CD8-positive, alpha-beta memory T cell (primary cell): ENCODE measurements at regions not wholly inside any gene's neighbourhood (a gene's known extent, or its start where the extent isn't known, plus 50 kb on each side); places are given as distances from the start of the nearest gene placed in this dataset.

ENCODE experiments used
- CTCF ChIA-PET: fragments of 350-600 bp; sonication (Branson Sonifier 250); formaldehyde crosslinking; loops from one replicate; lab custom pipeline; 2021; ENCODE audit warnings: antibody characterized with exemption; lab: Charles Lee
- POLR2A ChIA-PET: fragments of 350-600 bp; sonication (Branson Sonifier 250); formaldehyde crosslinking; loops from one replicate; lab custom pipeline; 2021; ENCODE audit warnings: antibody characterized with exemption; lab: Charles Lee
- DNase-seq, 5 donors: peaks; one replicate each; pipeline versions ENCODE4 v3.0.0 to v3.0.0-alpha.2; 2020 to 2022; ENCODE audit warnings: mixed read lengths in 1 of 5
- H3K27ac ChIP-seq: one replicate; pipeline ENCODE4 v1.7.0; 2013; ENCODE audit warnings: low read depth, mild to moderate bottlenecking, low read length, moderate library complexity
- H3K27me3 ChIP-seq: 2 replicates; pipeline ENCODE4 v1.7.0; 2013; ENCODE audit warnings: low read length, mild to moderate bottlenecking; ENCODE audit not compliant: insufficient read depth, poor library complexity, severe bottlenecking
- H3K36me3 ChIP-seq: 2 replicates; pipeline ENCODE4 v1.7.0; 2013; ENCODE audit warnings: mild to moderate bottlenecking, low read length, moderate library complexity; ENCODE audit not compliant: insufficient read depth
- H3K4me1 ChIP-seq: 2 replicates; pipeline ENCODE4 v1.7.0; 2013; ENCODE audit warnings: mild to moderate bottlenecking, low read length, moderate library complexity; ENCODE audit not compliant: insufficient read depth
- H3K4me3 ChIP-seq: 2 replicates; pipeline ENCODE4 v1.7.0; 2013; ENCODE audit warnings: mild to moderate bottlenecking, low read length
- H3K9me3 ChIP-seq: 2 replicates; pipeline ENCODE4 v1.7.0; 2013; ENCODE audit warnings: mild to moderate bottlenecking, low read length
- H3K27ac Mint-ChIP-seq, 8 donors: one replicate each; pipeline ENCODE4 v1.8.0; 2020 to 2021; ENCODE audit warnings: mixed read lengths in 8 of 8, mild to moderate bottlenecking in 6 of 8, inconsistent platforms in 3 of 8, moderate library complexity in 3 of 8
- H3K27me3 Mint-ChIP-seq, 2 donors: one replicate each; pipeline ENCODE4 v1.8.0; 2020 to 2021; ENCODE audit warnings: mixed read lengths in 2 of 2, mild to moderate bottlenecking in 1 of 2, moderate library complexity in 1 of 2
- H3K36me3 Mint-ChIP-seq, 3 donors: one replicate each; pipeline ENCODE4 v1.8.0; 2020 to 2021; ENCODE audit warnings: mixed read lengths in 3 of 3, inconsistent platforms in 1 of 3, mild to moderate bottlenecking in 1 of 3
- H3K4me1 Mint-ChIP-seq, 3 donors: one replicate each; pipeline ENCODE4 v1.8.0; 2020 to 2021; ENCODE audit warnings: mixed read lengths in 3 of 3, inconsistent platforms in 1 of 3, mild to moderate bottlenecking in 1 of 3
- H3K4me3 Mint-ChIP-seq, 7 donors: one replicate each; pipeline ENCODE4 v1.8.0; 2020 to 2021; ENCODE audit warnings: mixed read lengths in 7 of 7, mild to moderate bottlenecking in 6 of 7, moderate library complexity in 4 of 7, inconsistent platforms in 2 of 7
- H3K9me3 Mint-ChIP-seq, 5 donors: one replicate each; pipeline ENCODE4 v1.8.0; 2020 to 2022; ENCODE audit warnings: mixed read lengths in 5 of 5, mild to moderate bottlenecking in 3 of 5, moderate library complexity in 2 of 5, inconsistent platforms in 1 of 5

DNA sequence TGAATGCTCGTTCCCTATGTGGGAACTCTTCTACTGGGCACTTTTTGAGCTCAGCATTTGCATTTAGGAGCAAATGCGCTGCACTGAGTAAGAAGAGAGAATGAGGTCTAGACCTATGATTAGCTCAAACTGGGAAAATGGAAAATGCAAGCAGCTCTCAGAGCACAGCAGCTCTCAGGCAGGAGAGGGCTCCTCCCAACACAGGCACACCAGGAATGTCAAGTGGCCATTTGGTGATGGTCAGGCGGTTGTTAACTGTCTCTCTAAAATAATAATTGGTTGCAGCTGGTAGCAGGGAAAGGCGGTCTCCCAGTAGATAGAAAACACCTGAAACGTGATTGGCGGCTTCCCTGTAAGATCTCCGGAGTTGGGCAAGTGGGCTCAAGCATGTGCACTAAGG lies 162.0 kb upstream of the ECI2 start:
- no peaks in the 10 kb centered on the region for H3K36me3 ChIP-seq
- H3K9me3 ChIP-seq: no peaks in the 10 kb centered on the region
- H3K27me3 ChIP-seq: no peaks in the 10 kb centered on the region
- ChIA-PET CTCF (no interaction called here), POLR2A (no interaction called here)
- H3K27me3 Mint-ChIP-seq: no peaks in the 10 kb centered on the region
- no peaks in the 10 kb centered on the region for H3K36me3 Mint-ChIP-seq
- no peaks in the 10 kb centered on the region for H3K4me1 ChIP-seq
- no peak overlapping the region for H3K4me3 ChIP-seq
- no peak overlapping the region for H3K27ac ChIP-seq
- H3K4me1 Mint-ChIP-seq: no peaks in the 10 kb centered on the region
- H3K27ac Mint-ChIP-seq: no peak overlapping the region
- H3K4me3 Mint-ChIP-seq: no peak overlapping the region
- H3K9me3 Mint-ChIP-seq: peaks cover 0 to 4% (median 0%) of the 10 kb centered on the region in 5 donors
- no peak for DNase-seq

DNA sequence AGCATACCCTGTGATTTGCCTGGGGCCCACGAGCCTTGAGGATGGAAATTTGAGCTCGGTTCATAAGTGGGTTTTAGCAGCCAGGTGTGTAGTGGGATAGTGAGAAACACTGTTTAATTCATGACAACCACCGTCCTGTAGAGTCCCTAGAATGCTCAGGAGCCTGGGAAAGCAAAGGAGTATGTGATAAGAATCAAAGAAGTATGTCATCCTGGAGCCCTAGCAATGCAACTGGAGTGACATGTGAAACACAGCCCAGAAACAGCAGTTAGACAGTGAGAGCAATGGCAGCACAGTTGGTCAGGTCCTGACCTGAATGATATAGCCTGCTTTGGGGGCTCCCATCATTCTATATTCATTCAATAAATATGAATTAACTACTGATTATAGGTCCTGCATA lies 161.2 kb upstream of the ECI2 start:
- no peak overlapping the region for H3K27ac ChIP-seq
- Mint-ChIP-seq H3K4me3 (no peak overlapping the region), H3K27me3 (peaks cover 0 to 3% of the 10 kb centered on the region in 2 donors), H3K9me3 (peaks cover 0 to 4% (median 0%) of the 10 kb centered on the region in 5 donors), H3K27ac (no peak overlapping the region), H3K36me3 (no peaks in the 10 kb centered on the region), H3K4me1 (no peaks in the 10 kb centered on the region)
- CTCF ChIA-PET: interaction anchor here (1.5 kb wide), 1 partner anchor 12 kb away, joined by 3 read pairs; no protein-coding TSS in a partner anchor
- no peak for DNase-seq
- POLR2A ChIA-PET: no interaction called here
- no peak overlapping the region for H3K4me3 ChIP-seq
- no peaks in the 10 kb centered on the region for H3K36me3 ChIP-seq
- no peaks in the 10 kb centered on the region for H3K9me3 ChIP-seq
- H3K4me1 ChIP-seq: no peaks in the 10 kb centered on the region
- H3K27me3 ChIP-seq: no peaks in the 10 kb centered on the region

DNA sequence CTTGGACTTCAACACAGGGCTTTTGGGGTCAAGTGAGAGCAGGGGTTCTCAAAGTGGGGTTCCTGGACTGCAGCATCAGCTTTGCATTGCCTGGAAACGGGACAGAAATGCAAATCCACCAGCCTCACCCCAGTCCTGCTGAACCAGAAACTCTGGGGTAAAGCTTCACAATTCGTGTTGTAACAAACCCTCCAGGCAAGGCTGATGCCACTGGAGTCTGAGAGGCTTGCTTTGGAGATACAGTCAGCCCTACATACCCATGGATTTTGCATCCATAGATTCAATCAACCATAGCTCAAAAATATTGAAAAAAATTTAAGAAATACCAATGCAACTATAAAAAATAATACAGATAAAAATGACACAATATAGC lies 160.4 kb upstream of the ECI2 start:
- Histone ChIP-seq H3K27me3 (no peaks in the 10 kb centered on the region), H3K9me3 (no peaks in the 10 kb centered on the region), H3K36me3 (no peaks in the 10 kb centered on the region), H3K4me1 (no peaks in the 10 kb centered on the region), H3K27ac (no peak overlapping the region), H3K4me3 (no peak overlapping the region)
- Mint-ChIP-seq H3K4me3 (no peak overlapping the region), H3K27ac (no peak overlapping the region), H3K4me1 (no peaks in the 10 kb centered on the region), H3K36me3 (no peaks in the 10 kb centered on the region), H3K27me3 (peaks cover 0 to 4% of the 10 kb centered on the region in 2 donors), H3K9me3 (peaks cover 0 to 4% (median 0%) of the 10 kb centered on the region in 5 donors)
- POLR2A ChIA-PET: no interaction called here
- DNase-seq: no peak
- CTCF ChIA-PET: interaction anchor here (1.5 kb wide), 1 partner anchor 11 kb away, joined by 3 read pairs; no protein-coding TSS in a partner anchor

DNA sequence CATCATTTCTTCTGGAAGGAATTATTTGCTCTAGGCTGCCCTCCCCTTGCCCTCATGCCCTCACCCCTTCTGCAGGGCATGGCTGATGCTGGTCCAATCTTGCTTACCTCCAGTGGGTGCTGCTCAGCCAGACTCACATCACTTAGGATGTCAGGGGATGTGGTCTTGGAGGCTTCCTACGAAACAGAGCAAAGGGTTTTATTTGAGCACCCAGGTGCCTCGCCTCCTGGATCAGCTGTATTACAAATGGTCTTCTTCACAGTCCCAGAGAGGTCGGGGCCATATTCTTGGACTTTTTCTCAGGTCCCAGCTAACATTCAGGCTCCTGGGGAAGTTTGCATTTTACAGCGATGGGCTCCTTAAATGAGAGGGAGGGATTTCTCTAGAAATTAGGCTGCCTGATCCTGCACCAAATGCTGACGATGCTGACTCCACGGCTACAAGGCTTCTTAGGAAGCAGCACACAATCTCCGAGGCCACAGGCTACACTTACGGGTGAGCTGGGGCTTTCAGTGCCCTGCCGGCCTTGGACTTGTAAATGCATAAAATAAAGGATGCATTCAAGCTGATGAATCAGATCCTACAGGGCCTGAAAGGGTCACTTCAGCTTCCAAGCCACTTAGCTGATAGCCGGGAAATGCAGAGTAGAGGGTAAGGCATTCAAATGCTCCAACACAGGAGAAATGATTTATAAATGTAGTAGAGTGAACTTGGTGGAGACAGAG lies 159.8 kb upstream of the ECI2 start:
- Mint-ChIP-seq H3K36me3 (no peaks in the 10 kb centered on the region), H3K4me3 (no peak overlapping the region), H3K27me3 (peaks cover 0 to 4% of the 10 kb centered on the region in 2 donors), H3K4me1 (no peaks in the 10 kb centered on the region), H3K9me3 (peaks cover 0 to 4% (median 0%) of the 10 kb centered on the region in 5 donors), H3K27ac (no peak overlapping the region)
- Histone ChIP-seq H3K27ac (no peak overlapping the region), H3K36me3 (no peaks in the 10 kb centered on the region), H3K27me3 (no peaks in the 10 kb centered on the region), H3K4me3 (no peak overlapping the region), H3K9me3 (no peaks in the 10 kb centered on the region), H3K4me1 (no peaks in the 10 kb centered on the region)
- POLR2A ChIA-PET: no interaction called here
- no peak for DNase-seq
- CTCF ChIA-PET: interaction anchor here (1.5 kb wide), 1 partner anchor 11 kb away, joined by 3 read pairs; no protein-coding TSS in a partner anchor

DNA sequence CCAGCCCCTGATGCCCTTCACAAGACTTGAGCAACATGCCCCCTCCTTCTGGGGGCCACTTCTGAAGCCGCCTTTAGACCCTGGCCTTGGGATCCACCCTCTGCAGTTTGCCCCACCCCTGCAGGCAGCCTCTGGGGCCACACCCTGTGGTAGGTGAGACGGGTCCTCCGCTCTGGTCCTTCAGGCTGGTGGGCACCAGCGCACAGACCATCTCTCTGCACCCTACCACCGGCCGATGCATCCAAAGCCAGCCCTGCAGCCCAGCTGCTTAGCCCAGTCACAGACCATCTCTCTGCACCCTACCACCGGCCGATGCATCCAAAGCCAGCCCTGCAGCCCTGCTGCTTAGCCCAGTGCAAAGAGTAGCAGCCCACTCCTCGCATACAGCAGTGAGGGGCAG lies 159.3 kb upstream of the ECI2 start:
- Mint-ChIP-seq H3K9me3 (peaks cover 0 to 4% (median 0%) of the 10 kb centered on the region in 5 donors), H3K36me3 (no peaks in the 10 kb centered on the region), H3K4me1 (no peaks in the 10 kb centered on the region), H3K4me3 (no peak overlapping the region), H3K27ac (no peak overlapping the region), H3K27me3 (peaks cover 0 to 4% of the 10 kb centered on the region in 2 donors)
- DNase-seq: no peak
- CTCF ChIA-PET: no interaction called here
- H3K9me3 ChIP-seq: no peaks in the 10 kb centered on the region
- H3K4me1 ChIP-seq: no peaks in the 10 kb centered on the region
- H3K27me3 ChIP-seq: no peaks in the 10 kb centered on the region
- no peaks in the 10 kb centered on the region for H3K36me3 ChIP-seq
- no peak overlapping the region for H3K27ac ChIP-seq
- no peak overlapping the region for H3K4me3 ChIP-seq
- POLR2A ChIA-PET: no interaction called here

DNA sequence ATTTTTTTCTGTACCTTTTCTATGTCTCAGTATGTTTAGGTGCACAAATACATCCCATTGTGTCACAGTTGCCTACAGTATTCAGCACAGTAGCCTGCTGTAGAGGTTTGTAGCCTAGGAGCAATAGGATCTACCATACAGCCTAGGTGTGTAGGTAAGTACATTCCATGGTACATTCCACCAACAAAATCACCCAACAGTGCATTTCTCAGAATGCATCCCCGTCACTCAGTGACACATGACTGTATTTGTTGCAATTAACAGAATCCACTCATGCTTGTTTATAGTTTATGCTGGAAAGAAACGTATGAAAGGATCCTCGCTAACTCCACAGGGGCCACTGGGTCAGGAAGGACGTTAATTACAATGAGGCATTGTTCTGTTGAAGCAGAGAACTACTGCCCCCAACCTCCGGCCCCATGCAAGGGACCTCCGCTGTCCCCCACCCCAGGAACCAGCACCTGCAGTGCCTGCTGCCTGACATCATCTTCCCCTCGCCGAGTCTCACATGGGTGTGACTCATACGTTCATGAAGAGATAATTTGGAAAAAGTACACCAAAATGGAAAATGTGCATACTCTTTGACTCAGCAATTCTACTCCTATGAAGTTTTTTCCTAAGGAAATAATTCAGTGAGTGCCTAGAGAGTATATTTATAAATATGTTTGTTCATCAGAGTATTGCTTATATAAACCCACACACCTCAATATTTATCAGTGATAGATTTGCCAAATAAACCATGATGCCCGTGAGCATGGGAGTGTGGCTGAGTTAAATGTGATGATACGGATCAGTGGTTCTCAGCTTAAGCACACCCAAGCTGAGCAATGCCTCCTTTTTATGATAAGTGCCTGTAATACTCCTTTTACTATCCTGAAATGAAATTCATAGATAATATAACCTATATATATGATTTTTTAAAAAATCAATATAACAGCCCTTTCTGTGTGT lies 156.4 kb upstream of the ECI2 start:
- H3K9me3 Mint-ChIP-seq: no peaks in the 10 kb centered on the region
- no peak for DNase-seq
- no peaks in the 10 kb centered on the region for H3K36me3 ChIP-seq
- no peaks in the 10 kb centered on the region for H3K4me1 ChIP-seq
- no peaks in the 10 kb centered on the region for H3K27me3 ChIP-seq
- no peak overlapping the region for H3K27ac ChIP-seq
- POLR2A ChIA-PET: no interaction called here
- CTCF ChIA-PET: no interaction called here
- H3K27me3 Mint-ChIP-seq: peaks cover 0 to 4% of the 10 kb centered on the region in 2 donors
- no peak overlapping the region for H3K4me3 Mint-ChIP-seq
- no peaks in the 10 kb centered on the region for H3K4me1 Mint-ChIP-seq
- no peak overlapping the region for H3K4me3 ChIP-seq
- no peak overlapping the region for H3K27ac Mint-ChIP-seq
- no peaks in the 10 kb centered on the region for H3K36me3 Mint-ChIP-seq
- H3K9me3 ChIP-seq: no peaks in the 10 kb centered on the region

DNA sequence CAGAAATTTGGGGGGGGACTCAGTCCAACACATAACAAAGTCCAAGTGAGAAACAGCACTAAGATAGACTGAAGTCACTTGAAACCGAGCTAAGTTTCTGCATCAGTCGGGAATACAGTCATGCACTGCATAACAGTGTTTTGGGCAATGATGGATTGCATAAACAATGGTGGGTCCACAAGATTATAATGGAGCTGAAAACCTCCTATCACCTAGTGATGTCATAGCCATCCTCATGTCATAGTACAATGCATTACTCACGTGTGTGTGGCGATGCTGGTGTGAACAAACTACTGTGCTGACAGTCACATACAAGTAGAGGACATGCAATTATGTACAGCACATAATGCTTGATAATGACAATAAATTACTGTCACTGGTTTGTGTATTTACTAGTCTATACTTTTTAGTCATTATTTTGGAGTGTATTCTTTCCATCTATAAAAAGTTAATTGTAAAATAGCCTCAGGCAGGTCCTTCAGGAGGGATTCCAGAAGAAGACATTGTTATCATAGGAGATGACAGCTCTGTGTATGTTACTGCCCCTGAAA lies 154.5 kb upstream of the ECI2 start:
- no peaks in the 10 kb centered on the region for H3K9me3 ChIP-seq
- no peak for DNase-seq
- H3K36me3 ChIP-seq: no peaks in the 10 kb centered on the region
- H3K27me3 Mint-ChIP-seq: peaks cover 3 to 17% of the 10 kb centered on the region in 2 donors
- no peaks in the 10 kb centered on the region for H3K9me3 Mint-ChIP-seq
- no peak overlapping the region for H3K4me3 ChIP-seq
- no peak overlapping the region for H3K27ac Mint-ChIP-seq
- H3K4me1 Mint-ChIP-seq: no peaks in the 10 kb centered on the region
- H3K27me3 ChIP-seq: no peaks in the 10 kb centered on the region
- no peak overlapping the region for H3K4me3 Mint-ChIP-seq
- H3K27ac ChIP-seq: no peak overlapping the region
- POLR2A ChIA-PET: no interaction called here
- CTCF ChIA-PET: no interaction called here
- H3K4me1 ChIP-seq: no peaks in the 10 kb centered on the region
- no peaks in the 10 kb centered on the region for H3K36me3 Mint-ChIP-seq

DNA sequence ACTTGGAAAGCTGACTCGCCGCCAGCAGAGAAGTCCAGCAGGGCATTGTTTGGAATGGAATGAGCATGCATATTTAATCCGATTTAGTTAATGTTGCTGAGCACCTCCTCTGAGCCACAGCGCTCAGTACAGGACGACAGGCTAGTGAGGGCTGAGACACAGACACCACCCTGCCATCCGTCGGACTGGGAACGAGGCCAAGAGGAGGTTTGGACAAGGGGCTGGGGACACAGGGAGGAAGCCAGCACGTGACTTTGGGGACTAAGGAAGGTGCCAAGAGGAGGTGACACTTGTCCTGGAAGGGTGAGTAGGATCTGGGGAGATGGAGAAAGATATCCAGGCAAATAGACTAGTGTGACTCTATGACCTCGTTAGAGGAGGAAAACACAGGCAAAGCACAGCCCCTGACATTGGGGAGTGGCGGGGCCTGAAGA lies 152.5 kb upstream of the ECI2 start:
- Histone ChIP-seq H3K4me3 (no peak overlapping the region), H3K9me3 (no peaks in the 10 kb centered on the region), H3K36me3 (no peaks in the 10 kb centered on the region), H3K27me3 (no peaks in the 10 kb centered on the region), H3K4me1 (no peaks in the 10 kb centered on the region), H3K27ac (no peak overlapping the region)
- Mint-ChIP-seq H3K4me3 (no peak overlapping the region), H3K9me3 (no peaks in the 10 kb centered on the region), H3K27me3 (peaks cover 5 to 37% of the 10 kb centered on the region in 2 donors), H3K4me1 (no peaks in the 10 kb centered on the region), H3K27ac (no peak overlapping the region), H3K36me3 (no peaks in the 10 kb centered on the region)
- ChIA-PET POLR2A (no interaction called here), CTCF (no interaction called here)
- DNase-seq: no peak
